ENCODE measurements at regions not wholly inside any gene's neighbourhood (a gene's known extent, or its start where the extent isn't known, plus 50 kb on each side); places are given as distances from the start of the nearest gene placed in this dataset.

- intact Hi-C loops (cut with micrococcal nuclease) = loop anchor here (10.0 kb wide), 1 partner anchor 910 kb away; no protein-coding TSS in a partner anchor
- ATAC-seq (ENCODE audit: low read depth) (no peak), DNase-seq (no peak)
- TF ChIP-seq FOS (IDR thresholded peaks at IDR 0.05; ENCODE audit: low read depth, low read length) = no peak
- TF ChIP-seq MAZ (IDR thresholded peaks at IDR 0.05; ENCODE audit: borderline replicate concordance, low read depth, low read length) = no peak
- no peak for TF ChIP-seq USF2 (IDR thresholded peaks at IDR 0.05; ENCODE audit: low read depth, low read length)
- TF ChIP-seq ELK1 (IDR thresholded peaks at IDR 0.05; ENCODE audit: borderline replicate concordance, low read depth, low read length) = no peak
- no peak for TF ChIP-seq POLR2A (IDR thresholded peaks at IDR 0.05; ENCODE audit: low read depth, low read length)
- no peak for TF ChIP-seq CHD1 (IDR thresholded peaks at IDR 0.05; ENCODE audit: low read depth, low read length)
- TF ChIP-seq RFX5 (IDR thresholded peaks at IDR 0.05; ENCODE audit: low read depth, low read length) = no peak
- no peak for TF ChIP-seq MAFK (IDR thresholded peaks at IDR 0.05; ENCODE audit: low read depth, low read length)
- no peak for TF ChIP-seq MXI1 (IDR thresholded peaks at IDR 0.05; ENCODE audit: borderline replicate concordance, low read depth, low read length)
- TF ChIP-seq BHLHE40 (IDR thresholded peaks at IDR 0.05; ENCODE audit: low read depth, low read length) = no peak
- no peak for TF ChIP-seq NFE2L2 (IDR thresholded peaks at IDR 0.05; ENCODE audit: low read depth, low read length)
- no peak for TF ChIP-seq CTCF (conservative IDR thresholded peaks at IDR 0.05; ENCODE audit: low read depth, low read length)
- Histone ChIP-seq H3K9me1 (ENCODE audit: insufficient read depth, low read length) (no peaks in the 10 kb centered on the region), H4K5ac (ENCODE audit: low read depth, low read length) (no peak overlapping the region), H3K23ac (ENCODE audit: low read depth, low read length) (no peak overlapping the region), H2BK15ac (ENCODE audit: low read depth, low read length) (no peak overlapping the region), H2BK5ac (ENCODE audit: low read depth, low read length, poor library complexity, severe bottlenecking) (no peak overlapping the region), H3K4me1 (ENCODE audit: control insufficient read depth, insufficient read depth, low read length) (no peaks in the 10 kb centered on the region; the same call in 1 of the 2 replicates), H3K9me3 (ENCODE audit: control insufficient read depth, insufficient read depth, low read length) (no peaks in the 10 kb centered on the region), H3K18ac (ENCODE audit: low read depth, low read length) (no peak overlapping the region), H2AFZ (replicated peaks; ENCODE audit: low read length, poor library complexity) (no peak overlapping the region), H3K36me3 (ENCODE audit: control insufficient read depth, insufficient read depth, low read length) (no peaks in the 10 kb centered on the region), H4K91ac (ENCODE audit: insufficient read depth, low read depth, low read length) (no peak overlapping the region), H2BK20ac (ENCODE audit: low read depth, low read length) (no peak overlapping the region), H2AK5ac (ENCODE audit: low read depth, low read length) (no peak overlapping the region), H2BK120ac (ENCODE audit: low read depth, low read length) (no peak overlapping the region), H4K20me1 (ENCODE audit: insufficient read depth, low read length) (no peaks in the 10 kb centered on the region), H3K4me3 (ENCODE audit: insufficient read depth, low read depth, low read length) (no peak overlapping the region), H3K14ac (replicated peaks; ENCODE audit: low read depth, low read length) (no peak overlapping the region), H3K27ac (ENCODE audit: insufficient read depth, low read length) (no peak overlapping the region), H3K4me2 (ENCODE audit: low read depth, low read length) (no peak overlapping the region), H4K8ac (ENCODE audit: low read depth in 2 of 2, low read length in 2 of 2) (no peak overlapping the region), H2AK9ac (replicated peaks; ENCODE audit: low read depth, low read length, poor library complexity) (no peak overlapping the region), H3K4ac (ENCODE audit: low read depth, low read length) (no peak overlapping the region), H3K9ac (ENCODE audit: low read depth, low read length) (no peak overlapping the region), H3K56ac (ENCODE audit: extremely low read depth, insufficient read depth, low read length) (no peak overlapping the region), H3K27me3 (ENCODE audit: control insufficient read depth, insufficient read depth, low read length) (no peaks in the 10 kb centered on the region; the same call in 1 of the 2 replicates), H3K79me1 (ENCODE audit: low read depth in 1 of 2, low read length in 2 of 2) (no peaks in the 10 kb centered on the region)
- ChIA-PET CTCF (interaction anchor here (0.6 kb wide), 1 partner anchor 12 kb away, joined by 3 read pairs; no protein-coding TSS in a partner anchor), POLR2A (ENCODE audit: unreplicated experiment) (no interaction called here)
- in situ Hi-C loops (cut with MboI; ENCODE audit: low sequenced_read_pairs) = loop anchor here (25.0 kb wide), 1 partner anchor 258 kb away; no protein-coding TSS in a partner anchor
- dilution Hi-C loops (cut with HindIII; ENCODE audit: low sequenced_read_pairs, unreplicated experiment) = no loop called here
- no TSS peak for BruUV-seq (replicated peaks)
Observed at GRCh38 chr3:67104388-67104787, 106.3 kb downstream of the KBTBD8 start.
